AG04450 (cell line): ENCODE measurements at regions not wholly inside any gene's neighbourhood (a gene's known extent, or its start where the extent isn't known, plus 50 kb on each side); places are given as distances from the start of the nearest gene placed in this dataset.

Experiments
- CTCF ChIA-PET: fragments of 300-600, 350-600 bp; formaldehyde crosslinking; extraction: SDS; loops from one replicate; lab custom pipeline; 2022; ENCODE audit warnings: antibody characterized with exemption, inconsistent platforms; lab: Charles Lee
- POLR2A ChIA-PET: fragments of 350-600 bp; formaldehyde crosslinking; extraction: SDS; loops from one replicate; lab custom pipeline; 2021; ENCODE audit warnings: antibody characterized with exemption, inconsistent platforms; lab: Yijun Ruan, JAX
- DNase-seq: peaks from one replicate; pipeline ENCODE4 v3.0.0-alpha.2; 2011; ENCODE audit warnings: low read depth, low spot score
- H3K27ac ChIP-seq: one replicate; pipeline ENCODE4 v1.5.1; 2012; ENCODE audit warnings: low read depth, low read length, control low read depth
- H3K27me3 ChIP-seq: one replicate; pipeline ENCODE4 v1.6.0; 2012; ENCODE audit warnings: low read length; ENCODE audit not compliant: control insufficient read depth, insufficient read depth
- H3K4me3 ChIP-seq: 2 replicates; pipeline ENCODE4 v1.5.1; 2011; ENCODE audit warnings: mild to moderate bottlenecking, low read depth, low read length, control low read depth
- H3K9me3 ChIP-seq: 2 replicates; pipeline ENCODE4 v1.5.1; 2012; ENCODE audit warnings: low read length; ENCODE audit not compliant: control insufficient read depth, insufficient read depth
- TF ChIP-seq, protein P1 (sequence below): IDR thresholded peaks from 2 replicates; pipeline ENCODE4 v1.5.1; 2011; ENCODE audit warnings: low read depth, low read length, control low read depth, inconsistent platforms

DNA sequence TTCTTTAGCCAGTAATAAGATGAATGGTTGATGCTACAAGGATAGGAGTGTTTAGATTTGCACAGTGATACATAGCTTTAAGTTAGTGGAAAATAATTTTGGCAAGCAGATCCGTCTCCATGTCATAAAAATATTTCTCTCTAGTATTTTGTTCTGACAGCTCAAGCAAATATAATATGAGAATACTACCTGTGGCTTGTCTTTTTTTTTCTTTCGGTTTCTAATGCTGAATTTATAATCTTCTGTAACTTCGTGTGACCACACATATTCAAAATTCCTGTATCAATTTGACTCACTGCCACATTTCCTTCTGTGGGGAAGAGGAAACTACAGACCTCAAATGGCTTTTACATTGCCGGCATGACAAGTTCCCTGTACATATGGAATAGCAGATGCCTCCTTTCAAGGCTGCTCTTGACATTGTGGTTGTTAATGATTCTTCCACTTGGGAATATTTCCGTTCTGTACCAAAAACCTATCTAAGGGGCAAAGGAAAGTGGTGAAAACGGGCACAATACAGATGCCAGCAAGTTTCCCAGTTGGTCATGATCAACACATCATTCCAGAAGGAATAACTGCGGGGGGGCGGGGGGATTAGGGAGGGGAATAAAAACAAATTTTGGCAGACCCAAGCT, 103.6 kb upstream of the CCDC91 start:
- H3K9me3 ChIP-seq: no peaks in the 10 kb centered on the region
- no peaks in the 10 kb centered on the region for H3K27me3 ChIP-seq
- ChIA-PET POLR2A (no interaction called here), CTCF (no interaction called here)
- no peak overlapping the region for H3K27ac ChIP-seq
- no peak overlapping the region for H3K4me3 ChIP-seq
- TF ChIP-seq, protein P1, sequence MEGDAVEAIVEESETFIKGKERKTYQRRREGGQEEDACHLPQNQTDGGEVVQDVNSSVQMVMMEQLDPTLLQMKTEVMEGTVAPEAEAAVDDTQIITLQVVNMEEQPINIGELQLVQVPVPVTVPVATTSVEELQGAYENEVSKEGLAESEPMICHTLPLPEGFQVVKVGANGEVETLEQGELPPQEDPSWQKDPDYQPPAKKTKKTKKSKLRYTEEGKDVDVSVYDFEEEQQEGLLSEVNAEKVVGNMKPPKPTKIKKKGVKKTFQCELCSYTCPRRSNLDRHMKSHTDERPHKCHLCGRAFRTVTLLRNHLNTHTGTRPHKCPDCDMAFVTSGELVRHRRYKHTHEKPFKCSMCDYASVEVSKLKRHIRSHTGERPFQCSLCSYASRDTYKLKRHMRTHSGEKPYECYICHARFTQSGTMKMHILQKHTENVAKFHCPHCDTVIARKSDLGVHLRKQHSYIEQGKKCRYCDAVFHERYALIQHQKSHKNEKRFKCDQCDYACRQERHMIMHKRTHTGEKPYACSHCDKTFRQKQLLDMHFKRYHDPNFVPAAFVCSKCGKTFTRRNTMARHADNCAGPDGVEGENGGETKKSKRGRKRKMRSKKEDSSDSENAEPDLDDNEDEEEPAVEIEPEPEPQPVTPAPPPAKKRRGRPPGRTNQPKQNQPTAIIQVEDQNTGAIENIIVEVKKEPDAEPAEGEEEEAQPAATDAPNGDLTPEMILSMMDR: no peak
- DNase-seq: no peak

- Histone ChIP-seq H3K9me3 (no peaks in the 10 kb centered on the region), H3K27me3 (no peaks in the 10 kb centered on the region), H3K27ac (no peak overlapping the region), H3K4me3 (no peak overlapping the region)
- no peak for DNase-seq
- TF ChIP-seq, protein P1: no peak
- ChIA-PET POLR2A (no interaction called here), CTCF (interaction anchor here (0.6 kb wide), 1 partner anchor 148 kb away, joined by 5 read pairs; no protein-coding TSS in a partner anchor)
These were observed 101.5 kb upstream of the CCDC91 start for GRCh38 chr12:28088566-28089272.

- DNase-seq: no peak
- POLR2A ChIA-PET: no interaction called here
- Histone ChIP-seq H3K9me3 (no peaks in the 10 kb centered on the region), H3K27me3 (no peaks in the 10 kb centered on the region), H3K27ac (no peak overlapping the region), H3K4me3 (no peak overlapping the region)
- TF ChIP-seq, protein P1: no peak
- CTCF ChIA-PET: interaction anchor here (0.6 kb wide), 1 partner anchor 148 kb away, joined by 5 read pairs; no protein-coding TSS in a partner anchor
These were observed 100.9 kb upstream of the CCDC91 start for GRCh38 chr12:28089338-28089737.

DNA sequence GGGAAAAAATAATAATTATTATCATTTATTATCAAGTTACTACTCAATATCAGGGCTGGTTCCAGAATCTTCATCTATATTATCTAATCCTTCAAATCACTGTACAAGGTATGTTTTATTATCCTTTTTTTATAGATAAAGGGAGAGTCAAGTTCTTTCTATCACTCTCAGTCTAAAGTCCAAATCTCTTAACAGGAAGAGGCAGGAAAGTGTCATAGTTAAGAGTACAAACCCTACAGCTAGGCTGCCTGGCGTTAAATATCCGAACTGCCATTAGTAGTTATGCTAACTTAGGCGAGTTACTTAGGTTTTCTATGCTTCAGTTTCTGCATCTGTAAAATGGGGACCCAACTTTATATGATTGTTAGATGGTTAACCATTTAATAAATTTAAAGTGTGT, 99.4 kb upstream of the CCDC91 start:
- CTCF ChIA-PET: no interaction called here
- no peak overlapping the region for H3K4me3 ChIP-seq
- POLR2A ChIA-PET: no interaction called here

More for the DNA sequence above, 99.4 kb upstream of the CCDC91 start:
- TF ChIP-seq, protein P1: no peak
- no peaks in the 10 kb centered on the region for H3K9me3 ChIP-seq
- no peaks in the 10 kb centered on the region for H3K27me3 ChIP-seq
- no peak for DNase-seq
- no peak overlapping the region for H3K27ac ChIP-seq
